NCI-H2196 (cell line): ENCODE measurements at regions not wholly inside any gene's neighbourhood (a gene's known extent, or its start where the extent isn't known, plus 50 kb on each side); places are given as distances from the start of the nearest gene placed in this dataset.

Source experiments
- DNase-seq: peaks from one replicate; lab custom pipeline; 2025; ENCODE audit not compliant: unreplicated experiment; lab: John Stamatoyannopoulos, UW

- no peak for DNase-seq
Measured at GRCh38 chr16:72422308-72422897, 250.4 kb upstream of the PMFBP1 start.

- DNase-seq, result no peak
Measured at GRCh38 chr16:72419638-72420037, 247.7 kb upstream of the PMFBP1 start.

GRCh38 chr16:72415379-72415778 lies 243.4 kb upstream of the PMFBP1 start:
- DNase-seq, result no peak

- no peak for DNase-seq
Measured at GRCh38 chr16:72410492-72410891, 238.5 kb upstream of the PMFBP1 start.

- no peak for DNase-seq
Measured at GRCh38 chr16:72409423-72409822, 237.5 kb upstream of the PMFBP1 start.

GRCh38 chr16:72406390-72406789 lies 234.4 kb upstream of the PMFBP1 start:
- DNase-seq, result no peak

- DNase-seq, result no peak
Measured at GRCh38 chr16:72404299-72404698, 232.3 kb upstream of the PMFBP1 start.

GRCh38 chr16:72401084-72401361 lies 229.1 kb upstream of the PMFBP1 start:
- no peak for DNase-seq

GRCh38 chr16:72400257-72401083 lies 228.5 kb upstream of the PMFBP1 start:
- DNase-seq, result no peak

- no peak for DNase-seq
Measured at GRCh38 chr16:72399811-72400210, 227.9 kb upstream of the PMFBP1 start.

GRCh38 chr16:72397876-72398275 lies 225.9 kb upstream of the PMFBP1 start:
- DNase-seq, result no peak

GRCh38 chr16:72394526-72394925 lies 222.6 kb upstream of the PMFBP1 start:
- DNase-seq, result no peak

GRCh38 chr16:72389791-72390190 lies 217.8 kb upstream of the PMFBP1 start:
- DNase-seq, result no peak

- no peak for DNase-seq
Measured at GRCh38 chr16:72388007-72388406, 216.1 kb upstream of the PMFBP1 start.

- no peak for DNase-seq
Measured at GRCh38 chr16:72384651-72385050, 212.7 kb upstream of the PMFBP1 start.

- no peak for DNase-seq
Measured at GRCh38 chr16:72380283-72380682, 208.3 kb upstream of the PMFBP1 start.

GRCh38 chr16:72373201-72373600 lies 201.2 kb upstream of the PMFBP1 start:
- no peak for DNase-seq

GRCh38 chr16:72372087-72373045 lies 200.4 kb upstream of the PMFBP1 start:
- no peak for DNase-seq

- no peak for DNase-seq
Measured at GRCh38 chr16:72371307-72372086, 199.5 kb upstream of the PMFBP1 start.

GRCh38 chr16:72369274-72369673 lies 197.3 kb upstream of the PMFBP1 start:
- DNase-seq, result no peak

- DNase-seq, result no peak
Measured at GRCh38 chr16:72367851-72368250, 195.9 kb upstream of the PMFBP1 start.
